ENCODE measurements at regions not wholly inside any gene's neighbourhood (a gene's known extent, or its start where the extent isn't known, plus 50 kb on each side); places are given as distances from the start of the nearest gene placed in this dataset.

DNA sequence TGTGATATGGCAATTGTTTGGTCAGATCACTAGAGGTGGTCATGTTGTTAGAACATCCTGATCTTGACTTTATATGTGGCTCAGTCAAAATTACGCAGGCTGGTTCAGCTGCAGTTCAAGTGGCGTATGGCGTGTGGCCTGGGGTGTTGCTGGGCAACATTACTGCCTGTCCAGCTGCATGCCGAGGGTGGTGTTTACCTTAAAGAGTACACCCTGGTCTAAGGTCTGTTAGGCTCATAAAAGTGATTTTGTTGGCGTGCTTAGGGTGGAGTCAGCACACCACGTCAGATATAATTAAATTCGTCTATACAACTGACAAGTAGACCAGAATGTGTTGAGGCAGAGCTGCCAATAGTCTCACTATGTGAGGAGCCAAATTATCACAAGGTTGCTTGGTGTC lies 55.6 kb upstream of the NEDD9 start:
- TF ChIP-seq EZH2 (IDR thresholded peaks at IDR 0.05; ENCODE audit: borderline replicate concordance, low read length): no peak
- H3K27me3 ChIP-seq (ENCODE audit: insufficient read depth, low read length): no peaks in the 10 kb centered on the region
- H3K79me2 ChIP-seq (ENCODE audit: insufficient read depth, low read length): no peaks in the 10 kb centered on the region
- H3K9me2 ChIP-seq (ENCODE audit: low read depth, low read length): no peaks in the 10 kb centered on the region
- no peak overlapping the region for H3K4me3 ChIP-seq (ENCODE audit: low read depth, low read length, poor library complexity, severe bottlenecking)
- no peak overlapping the region for H3K9ac ChIP-seq (ENCODE audit: low read length)
- no peaks in the 10 kb centered on the region for H3K36me3 ChIP-seq (ENCODE audit: insufficient read depth, low read length)
- H3K4me1 ChIP-seq (ENCODE audit: insufficient read depth, low read length, severe bottlenecking): no peaks in the 10 kb centered on the region
- no peak overlapping the region for H3K27ac ChIP-seq (ENCODE audit: low read depth, low read length, poor library complexity, severe bottlenecking)
- H4K20me1 ChIP-seq (ENCODE audit: insufficient read depth, low read length): no peaks in the 10 kb centered on the region
- H2AFZ ChIP-seq (ENCODE audit: low read length): no peak overlapping the region
- no peak overlapping the region for H3K4me2 ChIP-seq (ENCODE audit: low read length)
- H3F3A ChIP-seq (ENCODE audit: insufficient read depth, low read length): no peaks in the 10 kb centered on the region
- H3K9me3 ChIP-seq (ENCODE audit: low read length): no peaks in the 10 kb centered on the region

DNA sequence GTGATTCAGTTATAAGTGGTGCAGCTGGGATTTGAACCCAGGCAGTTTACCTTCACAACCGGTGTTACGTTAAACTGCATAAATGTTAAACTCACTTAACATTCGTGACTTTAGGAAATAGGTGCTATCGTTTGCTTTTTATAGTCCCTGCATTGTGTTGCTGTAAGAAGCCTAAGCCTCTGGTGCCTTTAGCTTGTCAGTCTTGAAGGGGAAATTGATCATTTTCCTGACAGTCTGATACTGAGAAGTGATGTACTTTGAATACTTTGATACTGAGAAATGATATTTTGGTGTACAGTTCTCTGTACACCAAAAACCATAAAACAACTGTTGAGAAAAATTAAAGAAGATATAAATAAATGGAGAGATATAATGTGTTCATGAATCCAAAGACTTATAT lies 52.5 kb upstream of the NEDD9 start:
- Histone ChIP-seq H3K4me1 (ENCODE audit: insufficient read depth, low read length, severe bottlenecking) (no peaks in the 10 kb centered on the region), H3K27ac (ENCODE audit: low read depth, low read length, poor library complexity, severe bottlenecking) (no peak overlapping the region), H4K20me1 (ENCODE audit: insufficient read depth, low read length) (no peaks in the 10 kb centered on the region), H3K4me3 (ENCODE audit: low read depth, low read length, poor library complexity, severe bottlenecking) (no peak overlapping the region), H3K9me3 (ENCODE audit: low read length) (no peaks in the 10 kb centered on the region), H3K4me2 (ENCODE audit: low read length) (no peak overlapping the region), H3K36me3 (ENCODE audit: insufficient read depth, low read length) (no peaks in the 10 kb centered on the region), H3K9me2 (ENCODE audit: low read depth, low read length) (no peaks in the 10 kb centered on the region), H3F3A (ENCODE audit: insufficient read depth, low read length) (no peaks in the 10 kb centered on the region), H3K79me2 (ENCODE audit: insufficient read depth, low read length) (no peaks in the 10 kb centered on the region), H3K27me3 (ENCODE audit: insufficient read depth, low read length) (no peaks in the 10 kb centered on the region), H2AFZ (ENCODE audit: low read length) (no peak overlapping the region), H3K9ac (ENCODE audit: low read length) (no peak overlapping the region)
- no peak for TF ChIP-seq EZH2 (IDR thresholded peaks at IDR 0.05; ENCODE audit: borderline replicate concordance, low read length)
- TF ChIP-seq, protein P1, sequence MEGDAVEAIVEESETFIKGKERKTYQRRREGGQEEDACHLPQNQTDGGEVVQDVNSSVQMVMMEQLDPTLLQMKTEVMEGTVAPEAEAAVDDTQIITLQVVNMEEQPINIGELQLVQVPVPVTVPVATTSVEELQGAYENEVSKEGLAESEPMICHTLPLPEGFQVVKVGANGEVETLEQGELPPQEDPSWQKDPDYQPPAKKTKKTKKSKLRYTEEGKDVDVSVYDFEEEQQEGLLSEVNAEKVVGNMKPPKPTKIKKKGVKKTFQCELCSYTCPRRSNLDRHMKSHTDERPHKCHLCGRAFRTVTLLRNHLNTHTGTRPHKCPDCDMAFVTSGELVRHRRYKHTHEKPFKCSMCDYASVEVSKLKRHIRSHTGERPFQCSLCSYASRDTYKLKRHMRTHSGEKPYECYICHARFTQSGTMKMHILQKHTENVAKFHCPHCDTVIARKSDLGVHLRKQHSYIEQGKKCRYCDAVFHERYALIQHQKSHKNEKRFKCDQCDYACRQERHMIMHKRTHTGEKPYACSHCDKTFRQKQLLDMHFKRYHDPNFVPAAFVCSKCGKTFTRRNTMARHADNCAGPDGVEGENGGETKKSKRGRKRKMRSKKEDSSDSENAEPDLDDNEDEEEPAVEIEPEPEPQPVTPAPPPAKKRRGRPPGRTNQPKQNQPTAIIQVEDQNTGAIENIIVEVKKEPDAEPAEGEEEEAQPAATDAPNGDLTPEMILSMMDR (IDR thresholded peaks at IDR 0.05; ENCODE audit: low read length): no peak

GRCh38 chr6:11283629-11284028 lies 51.2 kb upstream of the NEDD9 start:
- TF ChIP-seq, protein P1 (IDR thresholded peaks at IDR 0.05; ENCODE audit: low read length): no peak
- TF ChIP-seq EZH2 (IDR thresholded peaks at IDR 0.05; ENCODE audit: borderline replicate concordance, low read length): no peak
- Histone ChIP-seq H3K27me3 (ENCODE audit: insufficient read depth, low read length) (no peaks in the 10 kb centered on the region), H3K9ac (ENCODE audit: low read length) (no peak overlapping the region), H3K79me2 (ENCODE audit: insufficient read depth, low read length) (no peaks in the 10 kb centered on the region), H3K9me3 (ENCODE audit: low read length) (no peaks in the 10 kb centered on the region), H3K4me1 (ENCODE audit: insufficient read depth, low read length, severe bottlenecking) (no peaks in the 10 kb centered on the region), H3K27ac (ENCODE audit: low read depth, low read length, poor library complexity, severe bottlenecking) (no peak overlapping the region), H3K4me3 (ENCODE audit: low read depth, low read length, poor library complexity, severe bottlenecking) (no peak overlapping the region), H3K9me2 (ENCODE audit: low read depth, low read length) (no peaks in the 10 kb centered on the region), H2AFZ (ENCODE audit: low read length) (no peak overlapping the region), H3F3A (ENCODE audit: insufficient read depth, low read length) (no peaks in the 10 kb centered on the region), H4K20me1 (ENCODE audit: insufficient read depth, low read length) (no peaks in the 10 kb centered on the region), H3K4me2 (ENCODE audit: low read length) (no peak overlapping the region), H3K36me3 (ENCODE audit: insufficient read depth, low read length) (no peaks in the 10 kb centered on the region)

DNA sequence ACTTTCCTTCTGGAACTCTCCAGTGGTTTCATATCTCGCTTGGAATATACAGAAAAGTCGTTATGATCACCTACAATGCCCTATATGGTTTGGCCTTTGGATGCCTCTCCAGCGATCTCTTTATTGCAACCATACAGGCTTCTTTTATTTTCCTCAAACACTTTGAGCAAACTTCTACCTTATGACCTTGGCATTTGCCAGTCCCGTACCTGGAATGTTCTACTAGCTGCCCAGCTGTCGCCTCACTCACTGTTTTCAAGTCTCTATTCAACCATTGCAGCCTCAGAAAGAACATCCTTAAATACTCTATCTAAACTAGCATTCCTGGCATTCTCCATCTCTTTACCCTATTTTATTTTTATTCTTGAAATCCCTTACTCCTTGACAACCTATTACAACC lies 50.4 kb upstream of the NEDD9 start:
- no peak overlapping the region for H2AFZ ChIP-seq (ENCODE audit: low read length)
- no peaks in the 10 kb centered on the region for H3K27me3 ChIP-seq (ENCODE audit: insufficient read depth, low read length)
- no peaks in the 10 kb centered on the region for H4K20me1 ChIP-seq (ENCODE audit: insufficient read depth, low read length)
- H3K36me3 ChIP-seq (ENCODE audit: insufficient read depth, low read length): no peaks in the 10 kb centered on the region
- H3K9me3 ChIP-seq (ENCODE audit: low read length): no peaks in the 10 kb centered on the region
- H3K4me1 ChIP-seq (ENCODE audit: insufficient read depth, low read length, severe bottlenecking): no peaks in the 10 kb centered on the region
- H3K4me2 ChIP-seq (ENCODE audit: low read length): no peak overlapping the region
- H3F3A ChIP-seq (ENCODE audit: insufficient read depth, low read length): no peaks in the 10 kb centered on the region
- H3K27ac ChIP-seq (ENCODE audit: low read depth, low read length, poor library complexity, severe bottlenecking): no peak overlapping the region
- H3K4me3 ChIP-seq (ENCODE audit: low read depth, low read length, poor library complexity, severe bottlenecking): no peak overlapping the region
- no peak overlapping the region for H3K9ac ChIP-seq (ENCODE audit: low read length)
- TF ChIP-seq, protein P1 (IDR thresholded peaks at IDR 0.05; ENCODE audit: low read length): no peak
- TF ChIP-seq EZH2 (IDR thresholded peaks at IDR 0.05; ENCODE audit: borderline replicate concordance, low read length): no peak
- H3K9me2 ChIP-seq (ENCODE audit: low read depth, low read length): no peaks in the 10 kb centered on the region
- no peaks in the 10 kb centered on the region for H3K79me2 ChIP-seq (ENCODE audit: insufficient read depth, low read length)
